Gastrocnemius medialis (tissue), 4 donors: ENCODE measurements at regions not wholly inside any gene's neighbourhood (a gene's known extent, or its start where the extent isn't known, plus 50 kb on each side); places are given as distances from the start of the nearest gene placed in this dataset.

ENCODE experiments used
- POLR2A ChIP-seq, 2 donors: fragments of 450-650 bp; IDR thresholded peaks; one replicate each; pipeline ENCODE4 v1.6.1; 2017; ENCODE audit warnings: antibody characterized with exemption in 2 of 2, mild to moderate bottlenecking in 2 of 2, moderate library complexity in 2 of 2
- TF ChIP-seq, protein P1 (sequence below), 5 experiments: fragments of 450-650 bp in 3 of 5; fragments of 200-600 bp in 2 of 5; sonication (generic) in 2 of 5; IDR thresholded peaks in 4 of 5; conservative IDR thresholded peaks in 1 of 5; 1 replicate in 4 of 5; 2 replicates in 1 of 5; pipeline ENCODE4 v1.5.1; 2016 to 2019; ENCODE audit warnings: antibody characterized with exemption in 5 of 5, mild to moderate bottlenecking in 3 of 5, moderate library complexity in 3 of 5

DNA sequence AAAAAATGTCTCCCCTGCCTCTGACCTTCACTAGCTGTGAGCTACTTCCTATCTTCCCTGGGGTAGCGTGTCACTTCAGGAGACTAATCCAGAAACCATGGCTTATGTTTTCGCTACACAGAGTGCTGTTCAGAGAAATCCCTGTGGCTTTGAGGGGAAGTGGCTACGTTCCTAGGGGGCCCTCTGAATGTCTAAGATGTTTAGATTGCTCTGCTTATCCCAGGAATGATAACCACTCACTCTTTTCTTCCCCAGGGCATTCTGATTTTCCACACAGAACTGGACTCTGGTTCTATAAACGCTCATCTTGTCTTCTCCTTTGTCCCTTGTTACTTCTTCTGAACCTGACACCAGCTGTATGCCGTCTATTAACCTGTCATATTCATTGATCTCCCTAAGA lies 572.5 kb downstream of the OLFM4 start:
- TF ChIP-seq POLR2A (IDR thresholded peaks at IDR 0.05), result no peak
- TF ChIP-seq, protein P1, sequence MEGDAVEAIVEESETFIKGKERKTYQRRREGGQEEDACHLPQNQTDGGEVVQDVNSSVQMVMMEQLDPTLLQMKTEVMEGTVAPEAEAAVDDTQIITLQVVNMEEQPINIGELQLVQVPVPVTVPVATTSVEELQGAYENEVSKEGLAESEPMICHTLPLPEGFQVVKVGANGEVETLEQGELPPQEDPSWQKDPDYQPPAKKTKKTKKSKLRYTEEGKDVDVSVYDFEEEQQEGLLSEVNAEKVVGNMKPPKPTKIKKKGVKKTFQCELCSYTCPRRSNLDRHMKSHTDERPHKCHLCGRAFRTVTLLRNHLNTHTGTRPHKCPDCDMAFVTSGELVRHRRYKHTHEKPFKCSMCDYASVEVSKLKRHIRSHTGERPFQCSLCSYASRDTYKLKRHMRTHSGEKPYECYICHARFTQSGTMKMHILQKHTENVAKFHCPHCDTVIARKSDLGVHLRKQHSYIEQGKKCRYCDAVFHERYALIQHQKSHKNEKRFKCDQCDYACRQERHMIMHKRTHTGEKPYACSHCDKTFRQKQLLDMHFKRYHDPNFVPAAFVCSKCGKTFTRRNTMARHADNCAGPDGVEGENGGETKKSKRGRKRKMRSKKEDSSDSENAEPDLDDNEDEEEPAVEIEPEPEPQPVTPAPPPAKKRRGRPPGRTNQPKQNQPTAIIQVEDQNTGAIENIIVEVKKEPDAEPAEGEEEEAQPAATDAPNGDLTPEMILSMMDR (IDR thresholded peaks at IDR 0.05 in 4 of 5, conservative IDR thresholded peaks at IDR 0.05 in 1 of 5), result no peak
